ENCODE measurements at regions not wholly inside any gene's neighbourhood (a gene's known extent, or its start where the extent isn't known, plus 50 kb on each side); places are given as distances from the start of the nearest gene placed in this dataset.

DNA sequence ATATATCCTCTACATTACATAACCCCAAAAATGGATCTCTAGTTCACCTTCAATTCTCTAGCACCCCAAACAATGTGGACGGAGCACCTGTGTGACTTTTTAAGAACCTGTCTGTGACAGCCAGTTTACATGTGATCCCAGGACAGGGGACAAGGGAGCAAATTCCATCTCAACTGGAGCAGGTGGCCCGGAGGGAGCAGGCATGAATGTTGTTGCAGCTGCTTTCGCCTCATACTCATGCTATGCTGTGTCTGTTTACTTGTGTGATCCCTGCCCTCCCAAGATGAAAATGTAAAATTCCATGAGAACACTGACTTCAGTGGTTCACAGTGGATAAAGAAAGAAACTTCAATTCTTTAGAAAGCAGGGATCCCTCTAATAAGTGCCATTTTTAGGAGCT, 600.3 kb downstream of the CDH26 start:
- DNase-seq (ENCODE audit: low spot score) (no peak), ATAC-seq (ENCODE audit: low FRiP score) (no peak)
- TF ChIP-seq, protein P1, sequence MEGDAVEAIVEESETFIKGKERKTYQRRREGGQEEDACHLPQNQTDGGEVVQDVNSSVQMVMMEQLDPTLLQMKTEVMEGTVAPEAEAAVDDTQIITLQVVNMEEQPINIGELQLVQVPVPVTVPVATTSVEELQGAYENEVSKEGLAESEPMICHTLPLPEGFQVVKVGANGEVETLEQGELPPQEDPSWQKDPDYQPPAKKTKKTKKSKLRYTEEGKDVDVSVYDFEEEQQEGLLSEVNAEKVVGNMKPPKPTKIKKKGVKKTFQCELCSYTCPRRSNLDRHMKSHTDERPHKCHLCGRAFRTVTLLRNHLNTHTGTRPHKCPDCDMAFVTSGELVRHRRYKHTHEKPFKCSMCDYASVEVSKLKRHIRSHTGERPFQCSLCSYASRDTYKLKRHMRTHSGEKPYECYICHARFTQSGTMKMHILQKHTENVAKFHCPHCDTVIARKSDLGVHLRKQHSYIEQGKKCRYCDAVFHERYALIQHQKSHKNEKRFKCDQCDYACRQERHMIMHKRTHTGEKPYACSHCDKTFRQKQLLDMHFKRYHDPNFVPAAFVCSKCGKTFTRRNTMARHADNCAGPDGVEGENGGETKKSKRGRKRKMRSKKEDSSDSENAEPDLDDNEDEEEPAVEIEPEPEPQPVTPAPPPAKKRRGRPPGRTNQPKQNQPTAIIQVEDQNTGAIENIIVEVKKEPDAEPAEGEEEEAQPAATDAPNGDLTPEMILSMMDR (IDR thresholded peaks at IDR 0.05) = no peak

DNA sequence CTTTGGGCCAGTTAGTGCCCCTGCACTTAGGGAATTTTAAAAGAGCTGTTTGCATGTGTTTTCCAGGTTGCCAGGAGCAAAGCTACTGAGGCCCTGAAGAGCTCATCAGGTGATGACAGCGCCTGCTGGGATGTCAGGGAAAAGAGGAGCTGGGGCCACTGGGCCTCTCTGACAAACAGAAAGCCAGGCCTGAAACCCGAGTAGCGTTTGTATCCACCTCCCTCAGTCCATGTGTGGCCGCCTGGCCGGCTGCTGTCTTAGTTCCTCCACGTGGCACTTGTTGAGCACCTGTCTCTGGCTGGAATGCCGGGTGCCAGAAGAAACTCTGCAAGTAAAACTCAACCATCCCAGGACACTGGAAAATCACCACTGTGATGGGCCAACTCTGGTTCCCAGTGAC, 601.2 kb downstream of the CDH26 start:
- DNase-seq (ENCODE audit: low spot score) (no peak), ATAC-seq (ENCODE audit: low FRiP score) (no peak)
- TF ChIP-seq, protein P1 (IDR thresholded peaks at IDR 0.05) = no peak

DNA sequence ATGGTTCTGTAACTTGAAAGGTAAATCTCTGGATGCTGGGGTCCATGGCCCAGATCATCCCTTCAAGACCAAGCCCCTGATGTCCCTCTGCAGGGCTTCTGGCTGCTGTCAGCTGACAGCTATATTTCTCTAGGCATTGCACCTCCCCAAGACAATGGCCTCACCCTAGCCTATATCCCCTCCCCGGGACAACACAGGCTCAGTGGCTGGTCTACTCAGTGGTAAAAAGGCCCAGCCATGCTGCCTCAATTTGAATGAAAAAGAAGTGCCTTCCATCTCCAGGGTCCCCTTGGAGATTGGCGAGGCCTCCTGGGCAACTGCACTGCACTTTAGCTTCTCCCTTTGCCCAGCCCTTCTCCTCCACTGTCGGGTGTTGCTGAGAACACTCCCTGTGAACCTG, 602.8 kb downstream of the CDH26 start:
- ATAC-seq (ENCODE audit: low FRiP score) (no peak), DNase-seq (ENCODE audit: low spot score) (no peak)
- TF ChIP-seq, protein P1 (IDR thresholded peaks at IDR 0.05) = no peak

DNA sequence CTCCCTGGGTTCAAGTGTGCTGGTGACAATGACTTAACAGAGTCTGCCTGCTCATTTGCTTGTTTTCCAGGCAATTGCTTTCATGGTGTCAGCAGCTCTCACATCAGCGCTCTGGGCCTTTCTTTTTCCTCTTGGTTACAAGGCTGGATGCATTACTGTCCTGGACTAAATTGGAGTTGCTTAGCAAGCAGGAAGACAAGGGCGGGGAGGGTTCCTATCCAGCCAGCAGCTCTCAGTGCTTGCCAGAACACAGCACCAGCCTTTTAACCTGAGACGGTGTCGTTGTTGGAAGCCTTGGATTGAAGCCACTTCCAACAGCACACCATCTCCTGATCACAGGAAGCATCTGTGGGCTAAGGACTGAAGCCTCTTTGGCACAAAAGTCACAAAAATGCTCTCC, 606.9 kb downstream of the CDH26 start:
- TF ChIP-seq, protein P1 (IDR thresholded peaks at IDR 0.05) = no peak
- DNase-seq (ENCODE audit: low spot score) (no peak), ATAC-seq (ENCODE audit: low FRiP score) (no peak)

DNA sequence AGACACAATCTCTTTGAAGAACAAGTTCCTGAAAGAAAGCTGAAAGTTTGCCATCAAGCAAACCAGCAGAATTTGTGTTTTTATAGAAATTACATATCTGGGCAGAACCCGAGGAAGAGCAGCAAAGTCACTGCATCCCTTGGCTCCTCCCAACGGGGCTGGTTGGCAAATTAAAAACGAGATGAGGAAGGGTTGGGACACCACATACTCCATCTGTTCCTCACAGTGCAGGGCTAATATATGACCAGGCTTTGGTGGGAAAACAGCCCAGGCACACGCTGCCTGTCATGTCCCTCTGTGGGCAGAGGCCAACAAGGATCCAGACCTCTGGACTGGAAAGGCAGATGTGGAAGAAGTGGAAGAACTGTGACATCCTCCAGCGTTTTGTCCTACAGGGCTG, 607.3 kb downstream of the CDH26 start:
- no peak for ATAC-seq (ENCODE audit: low FRiP score)
- TF ChIP-seq, protein P1 (IDR thresholded peaks at IDR 0.05) = no peak
- no peak for DNase-seq (ENCODE audit: low spot score)

DNA sequence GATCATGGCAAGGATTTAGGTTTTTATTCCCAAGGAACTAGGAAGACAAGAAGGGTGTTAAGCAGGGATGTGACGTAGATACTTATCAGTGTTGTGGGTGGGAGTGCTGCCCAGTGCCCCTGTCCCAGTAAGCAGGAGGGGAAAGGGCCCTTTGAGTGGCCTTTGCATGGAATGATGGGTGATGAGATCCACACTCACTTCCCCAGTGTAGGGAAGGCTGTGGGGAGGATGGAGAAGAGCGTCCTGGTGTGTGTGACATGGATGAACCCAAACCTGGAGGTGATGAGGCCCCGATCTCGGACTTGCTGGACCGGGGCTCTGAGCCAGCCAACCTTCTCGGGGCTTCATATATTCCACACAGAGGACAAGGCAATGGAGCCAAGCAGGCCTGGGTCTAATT, 610.9 kb downstream of the CDH26 start:
- ATAC-seq (ENCODE audit: low FRiP score) (no peak), DNase-seq (ENCODE audit: low spot score) (no peak)
- TF ChIP-seq, protein P1 (IDR thresholded peaks at IDR 0.05) = no peak

DNA sequence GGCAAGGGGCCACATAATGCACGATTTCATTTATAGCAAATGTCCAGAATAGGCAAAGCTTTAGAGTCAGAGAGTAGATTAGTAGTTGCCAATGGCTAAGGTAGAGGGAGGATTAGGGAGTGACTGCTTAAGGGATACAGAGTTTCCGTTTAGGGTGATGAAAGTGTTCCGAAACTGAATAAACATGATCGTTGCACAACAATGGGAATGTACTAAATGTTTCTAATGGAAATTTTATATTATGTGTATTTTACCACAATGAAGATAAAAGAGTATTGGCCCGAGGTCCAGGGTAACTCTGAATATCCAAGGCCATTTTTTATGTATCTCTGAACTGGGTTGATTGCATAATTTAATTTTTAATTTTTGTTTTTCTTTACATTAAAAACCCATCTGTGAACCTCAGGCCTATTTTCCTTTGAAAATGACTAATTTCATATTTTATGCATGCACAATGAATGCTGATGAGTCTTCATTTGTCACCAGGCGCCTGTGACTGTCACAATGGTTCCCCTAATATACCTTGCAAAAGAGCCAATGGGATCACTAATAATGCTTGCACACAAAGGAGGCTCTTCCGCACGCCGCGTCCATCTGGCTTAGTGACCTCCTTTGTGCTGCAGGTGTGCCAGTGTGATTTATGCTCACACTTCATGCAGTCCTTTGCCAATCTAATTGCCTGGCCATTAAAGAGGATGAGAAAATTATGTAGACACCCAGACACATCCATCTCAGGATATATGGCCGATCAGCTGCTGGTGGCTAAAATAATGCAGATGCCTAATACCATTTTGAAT, 612.5 kb downstream of the CDH26 start:
- no peak for DNase-seq (ENCODE audit: low spot score)
- no peak for ATAC-seq (ENCODE audit: low FRiP score)

More for the DNA sequence above, 612.5 kb downstream of the CDH26 start:
- TF ChIP-seq, protein P1 (IDR thresholded peaks at IDR 0.05) = no peak
